Testis (tissue), 2 donors: ENCODE measurements at regions not wholly inside any gene's neighbourhood (a gene's known extent, or its start where the extent isn't known, plus 50 kb on each side); places are given as distances from the start of the nearest gene placed in this dataset.

Source experiments
- DNase-seq: peaks from one replicate; pipeline ENCODE4 v3.0.0-alpha.2; 2019
- H3K27ac ChIP-seq, 2 donors: fragments of 200-600 bp; sonication (generic); one replicate each; pipeline ENCODE4 v1.5.1; 2019
- H3K27me3 ChIP-seq: fragments of 200-600 bp; sonication (generic); one replicate; pipeline ENCODE4 v1.5.1; 2019
- H3K36me3 ChIP-seq: fragments of 200-600 bp; sonication (generic); one replicate; pipeline ENCODE4 v1.5.1; 2017; ENCODE audit warnings: low read depth; ENCODE audit errors: missing control alignments
- H3K4me1 ChIP-seq: fragments of 200-600 bp; sonication (generic); one replicate; pipeline ENCODE4 v1.5.1; 2019
- H3K4me3 ChIP-seq, 2 donors: fragments of 200-600 bp; sonication (generic); one replicate each; pipeline ENCODE4 v1.5.1; 2017 to 2019
- H3K9me3 ChIP-seq: fragments of 200-600 bp; sonication (generic); one replicate; pipeline ENCODE4 v1.5.1; 2017
- CTCF ChIP-seq, 3 experiments: fragments of 450-650 bp in 2 of 3; fragments of 200-600 bp in 1 of 3; sonication (generic) in 1 of 3; IDR thresholded peaks; one replicate each; pipeline ENCODE4 v1.5.1; 2016 to 2019; ENCODE audit warnings: antibody characterized with exemption in 3 of 3, mild to moderate bottlenecking in 2 of 3, moderate library complexity in 1 of 3
- POLR2A ChIP-seq: fragments of 450-650 bp; IDR thresholded peaks from one replicate; pipeline ENCODE4 v1.6.1; 2017; ENCODE audit warnings: antibody characterized with exemption, mild to moderate bottlenecking, moderate library complexity
- WGBS, 2 donors: methylation state at CpG; one replicate each; pipeline ENCODE4 v1.1.5; 2018; 5-methylcytosine and 5-hydroxymethylcytosine counted together
- intact Hi-C: fragments of 100-400 bp; cut with DNase I; formaldehyde crosslinking; loops from one replicate; pipeline ENCODE4 v1.15.1; 2023; ENCODE audit warnings: low total_unique reads

DNA sequence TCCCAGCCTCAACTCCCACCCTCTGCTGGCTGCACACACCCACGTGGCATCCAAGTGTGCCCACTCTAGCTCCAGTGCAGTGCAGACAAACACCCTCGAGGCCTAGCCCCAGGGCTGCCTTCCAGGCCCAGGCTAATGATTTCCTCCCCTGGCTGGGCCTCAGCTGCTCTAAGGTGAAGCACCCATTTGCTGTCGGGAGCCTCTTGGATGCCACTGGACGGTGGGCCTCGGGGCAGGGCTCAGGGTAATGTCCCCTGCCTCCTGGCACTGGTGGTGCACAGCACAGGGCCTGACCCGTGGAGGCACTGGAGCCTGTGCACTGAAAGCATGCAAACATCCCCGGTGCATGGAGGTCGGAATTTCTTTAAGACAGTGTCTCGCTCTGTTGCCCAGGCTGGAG lies 635.2 kb downstream of the TBC1D22A start:
- Histone ChIP-seq H3K4me3 (no peak overlapping the region), H3K4me1 (no peaks in the 10 kb centered on the region), H3K9me3 (no peaks in the 10 kb centered on the region), H3K27me3 (no peaks in the 10 kb centered on the region), H3K27ac (no peak overlapping the region), H3K36me3 (no peaks in the 10 kb centered on the region)
- no peak for TF ChIP-seq POLR2A
- TF ChIP-seq CTCF (IDR thresholded peaks at IDR 0.05): no peak
- DNase-seq: no peak
- 90% methylated on average over 8 to 9 of the region's 9 CpGs for WGBS, 2 donors
- intact Hi-C loops: no loop called here

GRCh38 chr22:47396515-47396914 lies 634.1 kb downstream of the TBC1D22A start:
- intact Hi-C loops: no loop called here
- TF ChIP-seq CTCF (IDR thresholded peaks at IDR 0.05): no peak
- TF ChIP-seq POLR2A: no peak
- no peak for DNase-seq
- WGBS, 2 donors: 89 to 95% methylated on average over 12 of the region's 12 CpGs
- Histone ChIP-seq H3K36me3 (no peaks in the 10 kb centered on the region), H3K4me1 (no peaks in the 10 kb centered on the region), H3K27me3 (no peaks in the 10 kb centered on the region), H3K4me3 (no peak overlapping the region), H3K27ac (no peak overlapping the region), H3K9me3 (no peaks in the 10 kb centered on the region)

GRCh38 chr22:47396105-47396504 lies 633.7 kb downstream of the TBC1D22A start:
- 78 to 93% methylated on average over 10 to 12 of the region's 12 CpGs for WGBS, 2 donors
- intact Hi-C loops: no loop called here

DNA sequence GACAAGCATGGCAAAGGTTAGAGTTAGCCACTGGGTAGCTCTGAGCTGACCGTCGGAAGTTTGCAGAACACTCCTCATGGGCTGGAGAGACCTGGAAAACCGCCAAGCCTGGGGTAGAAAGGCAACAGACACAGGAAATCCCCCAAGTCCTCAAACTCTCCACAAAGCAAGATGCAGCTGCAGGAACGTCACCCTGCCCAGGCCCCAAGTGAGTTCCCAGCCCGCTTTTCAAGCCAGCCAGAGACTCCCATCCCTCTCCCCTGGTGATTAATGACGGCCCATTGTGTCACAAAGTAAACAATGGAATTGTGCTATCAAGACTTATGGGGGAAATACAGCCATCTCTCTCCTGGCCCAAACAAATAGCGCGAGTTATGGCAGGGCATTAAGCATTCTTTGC lies 633.0 kb downstream of the TBC1D22A start:
- 60 to 70% methylated on average over 8 of the region's 8 CpGs for WGBS, 2 donors
- Histone ChIP-seq H3K27me3 (no peaks in the 10 kb centered on the region), H3K4me3 (no peak overlapping the region), H3K36me3 (no peaks in the 10 kb centered on the region), H3K4me1 (no peaks in the 10 kb centered on the region), H3K9me3 (no peaks in the 10 kb centered on the region), H3K27ac (no peak overlapping the region)
- intact Hi-C loops: no loop called here
- no peak for TF ChIP-seq POLR2A
- no peak for TF ChIP-seq CTCF (IDR thresholded peaks at IDR 0.05)
- DNase-seq: no peak

More at GRCh38 chr22:47396105-47396504, 633.7 kb downstream of the TBC1D22A start:
- no peaks in the 10 kb centered on the region for H3K36me3 ChIP-seq
- H3K4me1 ChIP-seq: no peaks in the 10 kb centered on the region
- DNase-seq: no peak
- H3K9me3 ChIP-seq: no peaks in the 10 kb centered on the region
- TF ChIP-seq CTCF (IDR thresholded peaks at IDR 0.05): no peak
- TF ChIP-seq POLR2A: no peak
- H3K4me3 ChIP-seq: no peak overlapping the region
- H3K27me3 ChIP-seq: no peaks in the 10 kb centered on the region
- H3K27ac ChIP-seq: no peak overlapping the region
